ENCODE measurements at regions not wholly inside any gene's neighbourhood (a gene's known extent, or its start where the extent isn't known, plus 50 kb on each side); places are given as distances from the start of the nearest gene placed in this dataset.
"Not testable (repeated sequence)": the region's sequence is repeated elsewhere in the genome, so short reads cannot be mapped to it uniquely, and the experiment has no call there.

DNA sequence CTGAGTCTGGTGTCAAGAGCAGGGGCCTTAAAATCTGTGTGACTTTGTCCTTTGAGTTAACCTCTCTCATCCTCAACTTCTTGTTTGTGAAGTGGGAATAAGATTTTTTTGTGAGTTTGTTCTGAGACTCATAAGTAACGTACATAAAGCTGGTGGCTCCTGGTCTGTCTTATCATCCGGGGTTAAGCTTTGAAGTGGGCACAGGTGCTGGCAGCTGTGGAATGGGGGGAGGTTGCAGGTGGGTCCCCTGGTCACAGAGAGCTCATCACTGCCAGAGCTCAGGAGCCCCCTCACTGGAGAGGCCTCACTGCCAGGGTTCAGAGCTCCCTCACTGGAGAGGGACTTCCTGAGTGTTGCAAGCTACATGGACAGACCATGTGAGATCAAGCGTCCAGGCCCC lies 174.1 kb downstream of the NRN1 start:
- no peaks in the 10 kb centered on the region for H3K36me3 Mint-ChIP-seq (ENCODE audit: low read depth)
- peaks cover 7% of the 10 kb centered on the region for H3K27me3 Mint-ChIP-seq (ENCODE audit: low read depth, poor library complexity)
- peaks cover 11% of the 10 kb centered on the region for H3K9me3 Mint-ChIP-seq
- H3K4me1 Mint-ChIP-seq: peaks cover 20% of the 10 kb centered on the region
- H3K27ac Mint-ChIP-seq: no peak overlapping the region
- no peak for DNase-seq
- TF ChIP-seq, protein P1, sequence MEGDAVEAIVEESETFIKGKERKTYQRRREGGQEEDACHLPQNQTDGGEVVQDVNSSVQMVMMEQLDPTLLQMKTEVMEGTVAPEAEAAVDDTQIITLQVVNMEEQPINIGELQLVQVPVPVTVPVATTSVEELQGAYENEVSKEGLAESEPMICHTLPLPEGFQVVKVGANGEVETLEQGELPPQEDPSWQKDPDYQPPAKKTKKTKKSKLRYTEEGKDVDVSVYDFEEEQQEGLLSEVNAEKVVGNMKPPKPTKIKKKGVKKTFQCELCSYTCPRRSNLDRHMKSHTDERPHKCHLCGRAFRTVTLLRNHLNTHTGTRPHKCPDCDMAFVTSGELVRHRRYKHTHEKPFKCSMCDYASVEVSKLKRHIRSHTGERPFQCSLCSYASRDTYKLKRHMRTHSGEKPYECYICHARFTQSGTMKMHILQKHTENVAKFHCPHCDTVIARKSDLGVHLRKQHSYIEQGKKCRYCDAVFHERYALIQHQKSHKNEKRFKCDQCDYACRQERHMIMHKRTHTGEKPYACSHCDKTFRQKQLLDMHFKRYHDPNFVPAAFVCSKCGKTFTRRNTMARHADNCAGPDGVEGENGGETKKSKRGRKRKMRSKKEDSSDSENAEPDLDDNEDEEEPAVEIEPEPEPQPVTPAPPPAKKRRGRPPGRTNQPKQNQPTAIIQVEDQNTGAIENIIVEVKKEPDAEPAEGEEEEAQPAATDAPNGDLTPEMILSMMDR (IDR thresholded peaks at IDR 0.05): no peak
- H3K4me3 Mint-ChIP-seq: no peak overlapping the region

DNA sequence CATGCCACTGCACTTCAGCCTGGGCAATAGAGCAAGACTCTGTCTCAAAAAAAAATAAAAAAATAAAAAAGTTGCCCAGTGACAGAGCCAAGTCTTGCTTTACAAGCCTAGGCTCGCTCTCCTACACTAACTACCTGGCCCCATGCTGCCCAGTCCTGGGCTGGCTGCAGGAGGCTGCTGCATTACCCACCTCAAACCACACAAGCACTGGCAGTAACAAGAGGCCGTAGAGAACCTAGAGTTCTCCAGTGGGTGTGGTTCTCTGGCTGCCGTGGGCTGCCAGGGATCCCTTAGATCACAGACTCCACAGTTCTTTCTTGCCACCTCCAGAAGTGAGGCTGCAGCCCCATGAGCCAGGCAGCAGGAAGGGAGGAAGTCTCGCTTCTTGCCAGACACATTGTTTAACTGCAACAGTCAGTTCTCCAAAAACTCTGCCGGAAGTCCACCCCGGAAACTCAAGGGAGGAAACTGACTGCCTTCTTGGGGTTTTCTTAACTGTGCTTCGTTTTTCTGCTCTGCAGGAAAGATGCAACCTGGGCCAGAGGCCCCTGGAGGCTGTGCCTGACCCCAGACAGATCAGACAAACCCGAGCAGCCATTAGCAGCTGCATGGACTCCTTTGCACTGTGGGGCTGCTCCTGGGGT lies 175.4 kb downstream of the NRN1 start:
- not testable (repeated sequence) for H3K4me3 Mint-ChIP-seq; DNase-seq; H3K36me3 Mint-ChIP-seq (ENCODE audit: low read depth); H3K27ac Mint-ChIP-seq; H3K9me3 Mint-ChIP-seq; H3K27me3 Mint-ChIP-seq (ENCODE audit: low read depth, poor library complexity)
- peaks cover 27% of the 10 kb centered on the region for H3K4me1 Mint-ChIP-seq

DNA sequence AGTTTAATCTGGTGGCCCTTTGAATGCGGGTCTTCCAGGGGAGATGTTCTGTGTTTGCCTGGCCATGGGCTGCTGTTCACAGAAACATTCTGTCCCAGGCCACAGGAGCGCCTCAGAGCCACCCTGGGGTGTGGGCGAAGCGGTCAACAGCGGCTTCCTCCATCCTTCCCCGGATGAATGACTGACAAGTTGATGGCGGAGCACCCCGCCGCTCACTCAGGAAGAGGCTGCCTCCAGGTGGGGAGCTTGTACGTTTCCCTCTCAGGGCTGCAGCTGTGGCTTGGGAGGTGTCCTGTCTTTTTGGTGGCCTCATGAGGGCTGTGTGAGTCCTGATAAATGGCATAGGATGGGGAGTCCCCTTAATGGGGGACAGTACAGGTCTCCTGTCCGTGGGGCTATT lies 178.4 kb downstream of the NRN1 start:
- H3K27ac Mint-ChIP-seq: no peak overlapping the region
- TF ChIP-seq, protein P1 (IDR thresholded peaks at IDR 0.05): no peak
- no peak for DNase-seq
- peaks cover 3% of the 10 kb centered on the region for H3K27me3 Mint-ChIP-seq (ENCODE audit: low read depth, poor library complexity)
- H3K9me3 Mint-ChIP-seq: no peaks in the 10 kb centered on the region
- no peak overlapping the region for H3K4me3 Mint-ChIP-seq
- H3K4me1 Mint-ChIP-seq: peaks cover 15% of the 10 kb centered on the region
- H3K36me3 Mint-ChIP-seq (ENCODE audit: low read depth): no peaks in the 10 kb centered on the region

DNA sequence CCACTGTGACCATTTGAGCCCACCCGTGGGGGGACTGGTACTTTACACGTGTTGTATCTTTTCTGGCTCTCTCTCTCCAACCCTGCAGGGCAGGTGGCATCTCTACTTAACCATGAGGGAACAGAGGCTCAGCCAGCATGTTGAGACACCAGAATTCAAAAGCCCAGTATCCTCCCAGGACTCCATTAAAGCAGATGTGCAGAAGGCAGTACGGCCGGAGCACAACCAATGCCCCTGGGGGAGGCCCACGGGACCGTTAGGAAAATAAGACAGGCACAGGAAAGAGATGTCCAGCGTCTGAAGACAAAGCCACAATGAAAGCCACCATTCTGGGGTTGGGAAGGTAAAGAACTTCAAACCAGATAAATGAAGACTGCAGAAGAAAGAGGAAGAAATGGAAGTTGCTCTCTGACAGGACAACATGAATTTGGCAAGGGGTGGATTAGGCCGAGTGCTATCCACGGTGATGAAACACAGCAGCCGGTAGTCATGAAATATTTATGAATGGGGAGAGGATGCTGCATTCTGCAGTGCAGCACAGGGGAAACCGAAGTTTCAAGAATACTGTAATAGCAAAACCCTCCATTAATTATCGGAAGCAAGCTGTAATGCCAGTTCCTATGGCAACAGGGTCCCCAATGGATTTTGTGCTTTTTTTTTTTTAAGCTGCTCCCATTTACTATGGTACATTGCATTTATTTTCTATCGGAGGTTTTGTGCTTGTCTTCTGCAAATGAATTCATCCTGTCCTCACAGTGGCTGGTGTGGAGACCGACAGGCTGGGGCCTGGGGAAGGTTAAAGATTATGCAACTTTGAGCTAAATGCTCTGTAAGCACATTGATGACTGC lies 179.4 kb downstream of the NRN1 start:
- no peak overlapping the region for H3K4me3 Mint-ChIP-seq
- no peak for DNase-seq
- TF ChIP-seq, protein P1 (IDR thresholded peaks at IDR 0.05): no peak

DNA sequence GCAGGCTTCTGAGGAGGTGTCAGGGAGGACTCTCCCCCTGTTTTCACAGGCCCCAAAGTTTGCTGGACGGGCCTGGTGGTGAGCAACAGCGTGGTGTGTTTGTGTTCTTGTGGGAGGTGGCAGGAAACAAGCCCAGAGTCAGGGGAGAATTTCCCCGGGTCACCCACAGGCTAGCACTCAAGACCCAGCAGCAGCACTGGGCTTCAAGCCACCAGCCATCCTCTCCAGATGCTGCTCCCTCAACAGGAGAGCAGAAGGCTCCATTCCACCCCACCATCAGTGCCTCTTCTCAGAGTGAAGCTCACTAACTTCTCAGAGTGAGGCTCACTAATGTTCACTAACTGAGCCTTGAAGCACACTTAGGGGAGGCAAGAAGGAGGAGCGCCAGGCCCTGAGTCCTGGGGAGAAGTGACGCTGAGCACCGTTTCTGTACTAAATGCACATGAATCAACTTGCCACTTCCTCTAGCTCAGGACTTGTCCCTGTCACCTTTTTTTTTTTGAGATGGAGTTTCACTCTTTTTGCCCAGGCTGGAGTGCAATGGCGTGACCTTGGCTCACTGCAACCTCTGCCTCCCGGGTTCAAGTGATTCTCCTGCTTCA lies 182.2 kb downstream of the NRN1 start:
- not testable (repeated sequence) for H3K4me1 Mint-ChIP-seq; H3K9me3 Mint-ChIP-seq; H3K27ac Mint-ChIP-seq; DNase-seq; H3K36me3 Mint-ChIP-seq (ENCODE audit: low read depth); H3K4me3 Mint-ChIP-seq; H3K27me3 Mint-ChIP-seq (ENCODE audit: low read depth, poor library complexity)

More for the DNA sequence above, 179.4 kb downstream of the NRN1 start:
- H3K36me3 Mint-ChIP-seq (ENCODE audit: low read depth): no peaks in the 10 kb centered on the region
- H3K27ac Mint-ChIP-seq: peak overlapping the region; percentile 55
- peaks cover 5% of the 10 kb centered on the region for H3K9me3 Mint-ChIP-seq
- peaks cover 9% of the 10 kb centered on the region for H3K4me1 Mint-ChIP-seq
- peaks cover 3% of the 10 kb centered on the region for H3K27me3 Mint-ChIP-seq (ENCODE audit: low read depth, poor library complexity)

Data from nephron progenitor cell (in vitro differentiated cells).